ENCODE measurements at regions not wholly inside any gene's neighbourhood (a gene's known extent, or its start where the extent isn't known, plus 50 kb on each side); places are given as distances from the start of the nearest gene placed in this dataset.

DNA sequence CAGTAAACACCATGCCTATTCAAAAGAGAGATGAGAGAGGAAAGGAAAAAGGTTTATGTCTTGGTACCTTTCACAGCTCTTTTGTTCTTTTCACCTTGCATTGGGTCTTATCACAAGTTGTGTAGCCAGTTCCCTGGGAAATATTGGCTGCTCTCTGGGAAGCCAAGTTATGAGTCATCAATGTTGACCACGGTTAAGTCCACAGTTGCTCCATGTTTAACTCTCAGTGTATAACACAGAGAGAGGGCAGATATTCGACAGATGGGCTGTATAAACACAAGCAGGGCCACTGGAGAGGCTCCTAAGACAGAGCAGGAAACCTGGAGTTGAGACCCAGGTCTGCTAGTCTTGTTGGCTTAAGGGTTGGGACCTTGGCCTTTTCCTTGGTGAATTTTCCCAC, 718.6 kb downstream of the QKI start:
- H3K4me3 ChIP-seq, result no peak overlapping the region
- H3K27me3 ChIP-seq, result peaks cover 0 to 3% (median 0%) of the 10 kb centered on the region in 4 donors
- no peak overlapping the region for H3K27ac ChIP-seq (replicated peaks in 1 of 4)
- no peaks in the 10 kb centered on the region for H3K36me3 ChIP-seq
- H3K4me1 ChIP-seq, result no peaks in the 10 kb centered on the region
- WGBS, result 66% methylated on average over 2 of the region's 2 CpGs
- DNase-seq (ENCODE audit: extremely low spot score), result no peak
- H3K9me3 ChIP-seq, result no peaks in the 10 kb centered on the region
- TF ChIP-seq EP300 (IDR thresholded peaks at IDR 0.05), result no peak
- TF ChIP-seq POLR2AphosphoS5 (IDR thresholded peaks at IDR 0.05), result no peak
- TF ChIP-seq POLR2A (IDR thresholded peaks at IDR 0.05; ENCODE audit: low read depth), result no peak
- TF ChIP-seq, protein P1, sequence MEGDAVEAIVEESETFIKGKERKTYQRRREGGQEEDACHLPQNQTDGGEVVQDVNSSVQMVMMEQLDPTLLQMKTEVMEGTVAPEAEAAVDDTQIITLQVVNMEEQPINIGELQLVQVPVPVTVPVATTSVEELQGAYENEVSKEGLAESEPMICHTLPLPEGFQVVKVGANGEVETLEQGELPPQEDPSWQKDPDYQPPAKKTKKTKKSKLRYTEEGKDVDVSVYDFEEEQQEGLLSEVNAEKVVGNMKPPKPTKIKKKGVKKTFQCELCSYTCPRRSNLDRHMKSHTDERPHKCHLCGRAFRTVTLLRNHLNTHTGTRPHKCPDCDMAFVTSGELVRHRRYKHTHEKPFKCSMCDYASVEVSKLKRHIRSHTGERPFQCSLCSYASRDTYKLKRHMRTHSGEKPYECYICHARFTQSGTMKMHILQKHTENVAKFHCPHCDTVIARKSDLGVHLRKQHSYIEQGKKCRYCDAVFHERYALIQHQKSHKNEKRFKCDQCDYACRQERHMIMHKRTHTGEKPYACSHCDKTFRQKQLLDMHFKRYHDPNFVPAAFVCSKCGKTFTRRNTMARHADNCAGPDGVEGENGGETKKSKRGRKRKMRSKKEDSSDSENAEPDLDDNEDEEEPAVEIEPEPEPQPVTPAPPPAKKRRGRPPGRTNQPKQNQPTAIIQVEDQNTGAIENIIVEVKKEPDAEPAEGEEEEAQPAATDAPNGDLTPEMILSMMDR (IDR thresholded peaks at IDR 0.05), result no peak
- intact Hi-C loops (cut with DNase I), result no loop called here

DNA sequence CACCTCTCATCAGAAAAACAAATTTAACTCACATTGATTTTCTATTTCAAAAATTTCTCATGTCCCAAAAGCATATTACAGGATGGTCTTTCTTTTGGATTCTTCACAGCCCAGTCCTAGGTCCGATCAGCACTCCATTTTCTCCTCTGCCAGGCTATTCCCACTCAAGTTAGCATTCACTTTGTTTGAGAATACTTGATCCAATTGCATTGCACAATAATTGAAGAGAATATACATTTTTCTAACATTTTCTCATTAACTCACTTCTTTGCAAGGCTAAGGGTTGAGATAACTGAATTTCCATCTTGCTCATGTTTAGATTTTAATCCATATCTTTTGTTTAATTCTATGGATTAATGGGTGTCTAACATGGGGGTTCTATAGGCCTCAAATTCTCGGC, 716.1 kb downstream of the QKI start:
- Histone ChIP-seq H3K9me3 (no peaks in the 10 kb centered on the region), H3K4me1 (no peaks in the 10 kb centered on the region), H3K36me3 (no peaks in the 10 kb centered on the region), H3K27me3 (peaks cover 0 to 3% (median 0%) of the 10 kb centered on the region in 4 donors), H3K27ac (replicated peaks in 1 of 4) (no peak overlapping the region), H3K4me3 (no peak overlapping the region)
- TF ChIP-seq EP300 (IDR thresholded peaks at IDR 0.05) (no peak), POLR2A (IDR thresholded peaks at IDR 0.05; ENCODE audit: low read depth) (no peak)
- TF ChIP-seq, protein P1 (IDR thresholded peaks at IDR 0.05), result no peak
- DNase-seq (ENCODE audit: extremely low spot score), result no peak
- intact Hi-C loops (cut with DNase I), result no loop called here
- WGBS, result 77% methylated on average over 2 of the region's 2 CpGs

DNA sequence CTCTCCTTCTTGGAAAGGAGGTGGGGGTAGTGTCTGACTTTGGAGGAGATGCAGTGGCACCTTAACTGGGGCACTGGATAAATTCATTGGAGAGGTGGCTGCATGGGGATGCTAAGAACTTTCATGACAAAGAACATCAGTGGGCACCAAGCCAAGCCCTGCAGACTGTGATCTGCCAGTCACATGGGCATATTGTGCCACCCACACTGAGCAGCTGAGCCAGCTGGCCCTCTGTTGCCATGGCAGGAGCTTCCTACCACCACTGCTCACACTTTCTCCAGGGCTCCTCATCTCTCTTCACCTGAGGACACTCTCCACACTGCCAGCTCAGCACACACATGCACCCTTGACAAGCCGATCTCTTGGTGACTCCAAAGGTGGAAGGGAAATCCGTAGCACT, 715.6 kb downstream of the QKI start:
- 79% methylated on average over 2 of the region's 2 CpGs for WGBS
- no peak overlapping the region for H3K27ac ChIP-seq (replicated peaks in 1 of 4)
- no peaks in the 10 kb centered on the region for H3K36me3 ChIP-seq
- TF ChIP-seq POLR2A (IDR thresholded peaks at IDR 0.05; ENCODE audit: low read depth) (no peak), POLR2AphosphoS5 (IDR thresholded peaks at IDR 0.05) (no peak), EP300 (IDR thresholded peaks at IDR 0.05) (no peak)
- TF ChIP-seq, protein P1 (IDR thresholded peaks at IDR 0.05), result no peak
- DNase-seq (ENCODE audit: extremely low spot score), result no peak
- H3K27me3 ChIP-seq, result peaks cover 0 to 3% (median 0%) of the 10 kb centered on the region in 4 donors
- no peaks in the 10 kb centered on the region for H3K4me1 ChIP-seq
- H3K4me3 ChIP-seq, result no peak overlapping the region
- intact Hi-C loops (cut with DNase I), result no loop called here
- H3K9me3 ChIP-seq, result no peaks in the 10 kb centered on the region

DNA sequence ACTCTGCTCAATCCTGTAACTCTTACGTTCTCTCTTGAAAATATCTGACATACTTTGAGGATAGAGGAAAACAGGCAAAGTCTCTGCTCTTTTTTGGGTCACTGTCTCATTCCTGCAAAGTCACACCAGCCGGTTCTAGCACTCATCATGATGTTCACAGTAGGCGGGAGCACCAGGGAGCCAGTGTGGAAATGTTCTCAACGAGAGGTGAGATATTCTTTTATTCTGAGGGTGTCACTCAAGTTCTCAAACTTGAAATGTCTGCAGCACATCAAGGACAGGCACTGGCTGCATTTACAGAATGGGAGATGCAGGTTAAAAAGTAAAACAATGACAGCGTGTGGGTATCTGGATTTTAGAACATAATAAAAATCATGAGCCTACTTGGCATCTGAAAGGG, 714.7 kb downstream of the QKI start:
- H3K4me3 ChIP-seq, result no peak overlapping the region
- no peak overlapping the region for H3K27ac ChIP-seq (replicated peaks in 1 of 4)
- 86% methylated on average over 5 of the region's 5 CpGs for WGBS
- H3K27me3 ChIP-seq, result no peaks in the 10 kb centered on the region
- TF ChIP-seq, protein P1 (IDR thresholded peaks at IDR 0.05), result no peak
- TF ChIP-seq POLR2A (IDR thresholded peaks at IDR 0.05; ENCODE audit: low read depth) (no peak), EP300 (IDR thresholded peaks at IDR 0.05) (no peak), POLR2AphosphoS5 (IDR thresholded peaks at IDR 0.05) (no peak)
- intact Hi-C loops (cut with DNase I), result no loop called here
- H3K9me3 ChIP-seq, result no peaks in the 10 kb centered on the region
- no peaks in the 10 kb centered on the region for H3K4me1 ChIP-seq
- no peaks in the 10 kb centered on the region for H3K36me3 ChIP-seq
- no peak for DNase-seq (ENCODE audit: extremely low spot score)

DNA sequence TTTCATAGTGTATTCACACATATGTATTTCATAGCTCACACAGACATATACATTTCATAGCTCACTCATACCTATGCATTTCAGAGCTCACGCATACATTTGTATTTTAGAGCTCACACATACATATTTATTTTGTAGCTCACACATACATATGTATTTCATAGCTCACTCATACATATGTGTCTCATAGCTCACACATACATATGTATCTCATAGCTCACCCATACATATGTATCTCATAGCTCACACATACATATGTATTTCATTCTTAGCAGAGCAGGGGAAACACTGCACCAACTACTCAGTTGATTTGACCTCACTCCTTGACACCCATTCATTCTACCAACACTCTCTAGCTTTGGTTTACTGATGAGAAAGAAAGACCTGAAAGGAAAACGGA, 713.6 kb downstream of the QKI start:
- no peaks in the 10 kb centered on the region for H3K4me1 ChIP-seq

More for the DNA sequence above, 713.6 kb downstream of the QKI start:
- H3K36me3 ChIP-seq, result no peaks in the 10 kb centered on the region
- DNase-seq (ENCODE audit: extremely low spot score), result no peak
- WGBS, result 88% methylated on average over 2 of the region's 2 CpGs
- TF ChIP-seq EP300 (IDR thresholded peaks at IDR 0.05), result no peak
- TF ChIP-seq POLR2A (IDR thresholded peaks at IDR 0.05; ENCODE audit: low read depth), result no peak
- TF ChIP-seq, protein P1 (IDR thresholded peaks at IDR 0.05), result no peak
- no peak for TF ChIP-seq POLR2AphosphoS5 (IDR thresholded peaks at IDR 0.05)
- no peaks in the 10 kb centered on the region for H3K9me3 ChIP-seq
- no peak overlapping the region for H3K27ac ChIP-seq (replicated peaks in 1 of 4)
- H3K27me3 ChIP-seq, result no peaks in the 10 kb centered on the region
- intact Hi-C loops (cut with DNase I), result no loop called here
- H3K4me3 ChIP-seq, result no peak overlapping the region

Data from esophagus muscularis mucosa (tissue), 4 donors.